GM12873 (cell line): ENCODE measurements at regions not wholly inside any gene's neighbourhood (a gene's known extent, or its start where the extent isn't known, plus 50 kb on each side); places are given as distances from the start of the nearest gene placed in this dataset.

Source experiments
- CTCF ChIP-seq: IDR thresholded peaks from 2 replicates; pipeline ENCODE4 v1.5.1; 2012; ENCODE audit warnings: low read depth, mild to moderate bottlenecking, moderate library complexity, low read length, control low read depth; ENCODE audit not compliant: insufficient read depth; ENCODE audit errors: missing control alignments

GRCh38 chr9:115466756-115467155 lies 348.8 kb upstream of the TNC start:
- no peak for TF ChIP-seq CTCF

GRCh38 chr9:115469841-115470240 lies 351.9 kb upstream of the TNC start:
- no peak for TF ChIP-seq CTCF

DNA sequence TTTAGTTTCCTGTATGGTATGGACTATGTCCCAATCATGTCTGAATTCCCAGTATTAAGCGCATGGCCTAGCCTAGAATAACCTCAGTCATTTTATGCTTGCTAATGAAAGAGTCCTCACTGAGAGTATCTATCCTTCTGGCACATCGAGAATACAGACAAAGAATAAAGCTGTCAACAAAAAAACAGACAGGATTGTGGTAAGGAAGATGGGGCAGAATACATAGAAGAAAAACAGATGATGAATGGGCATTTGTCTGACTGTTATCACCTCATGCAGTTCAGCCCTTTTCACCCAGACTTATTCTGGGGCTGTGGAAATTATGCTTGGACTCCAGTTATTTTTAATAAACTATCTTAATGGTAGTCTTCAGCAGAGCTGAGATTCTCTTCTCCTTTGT lies 363.8 kb upstream of the TNC start:
- TF ChIP-seq CTCF = no peak

GRCh38 chr9:115482747-115483146 lies 364.8 kb upstream of the TNC start:
- TF ChIP-seq CTCF = no peak

- TF ChIP-seq CTCF = no peak
Observed at GRCh38 chr9:115492869-115493268, 374.9 kb upstream of the TNC start.

GRCh38 chr9:115494393-115494792 lies 376.4 kb upstream of the TNC start:
- TF ChIP-seq CTCF = no peak

DNA sequence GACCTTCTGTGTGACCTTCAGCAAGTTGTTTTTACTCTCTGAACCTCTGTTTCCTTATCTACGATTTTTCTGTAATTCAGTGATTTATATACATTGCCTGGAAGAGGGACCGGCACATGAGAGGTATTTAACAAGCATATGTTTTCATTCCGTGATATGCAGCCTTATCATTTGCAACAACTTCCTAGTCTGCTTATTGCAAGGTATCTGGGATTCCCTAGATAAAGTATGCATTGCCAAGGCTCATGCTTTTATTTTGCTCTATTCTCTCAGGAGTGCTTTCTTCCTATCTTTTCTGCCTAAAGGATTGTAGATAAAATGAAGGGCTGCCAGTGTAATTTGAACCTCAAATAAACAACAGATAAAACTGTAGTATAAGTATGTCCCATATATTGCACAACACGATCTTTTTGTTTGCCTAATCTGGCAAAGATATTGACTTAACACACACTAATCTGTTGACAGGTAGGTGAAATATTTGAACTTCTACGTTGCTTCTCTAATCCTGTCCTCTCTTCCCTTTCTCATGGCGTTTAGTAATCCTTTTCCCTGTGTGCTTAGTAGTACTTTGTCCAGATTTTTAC lies 377.2 kb upstream of the TNC start:
- TF ChIP-seq CTCF = no peak
